Thyroid gland (tissue), 4 donors: ENCODE measurements at regions not wholly inside any gene's neighbourhood (a gene's known extent, or its start where the extent isn't known, plus 50 kb on each side); places are given as distances from the start of the nearest gene placed in this dataset.

Experiments
- CTCF ChIP-seq, 6 experiments: fragments of 200-600 bp in 3 of 6; fragments of 450-650 bp in 3 of 6; sonication (generic) in 3 of 6; IDR thresholded peaks; one replicate each; pipeline ENCODE4 v1.5.1; 2016 to 2019; ENCODE audit warnings: antibody characterized with exemption in 6 of 6, mild to moderate bottlenecking in 2 of 6, inconsistent platforms in 1 of 6, moderate library complexity in 1 of 6
- POLR2A ChIP-seq, 2 donors: fragments of 450-650 bp; IDR thresholded peaks; one replicate each; pipeline ENCODE4 v1.6.1; 2017; ENCODE audit warnings: antibody characterized with exemption in 2 of 2, mild to moderate bottlenecking in 2 of 2, moderate library complexity in 1 of 2

GRCh38 chr4:108427946-108428485, 192.4 kb upstream of the RPL34 start:
- no peak for TF ChIP-seq CTCF (IDR thresholded peaks at IDR 0.05)
- TF ChIP-seq POLR2A (IDR thresholded peaks at IDR 0.05): no peak
